Spleen (tissue), 11 donors: ENCODE measurements at regions not wholly inside any gene's neighbourhood (a gene's known extent, or its start where the extent isn't known, plus 50 kb on each side); places are given as distances from the start of the nearest gene placed in this dataset.

Source experiments
- DNase-seq: peaks from one replicate; pipeline ENCODE4 v3.0.0-alpha.2; 2020
- H3K27ac ChIP-seq, 8 donors: fragments of 200-600 bp; sonication (generic) in 7 of 8; 1 replicate in 4 of 8; 2 replicates in 4 of 8; pipeline versions ENCODE4 v1.5.0 to v1.8.0; 2016 to 2021; ENCODE audit warnings: inconsistent platforms in 4 of 8, mild to moderate bottlenecking in 4 of 8, moderate library complexity in 1 of 8
- H3K27me3 ChIP-seq, 7 donors: fragments of 200-600 bp; sonication (generic) in 6 of 7; replicated peaks in 1 of 7; 1 replicate in 4 of 7; 2 replicates in 3 of 7; pipeline versions ENCODE4 v1.5.0 to v1.8.0; 2016 to 2021; ENCODE audit warnings: inconsistent platforms in 3 of 7, mild to moderate bottlenecking in 1 of 7
- H3K36me3 ChIP-seq, 6 donors: fragments of 200-600 bp; sonication (generic) in 5 of 6; 1 replicate in 4 of 6; 2 replicates in 2 of 6; pipeline versions ENCODE4 v1.5.0 to v1.8.0; 2016 to 2021; ENCODE audit warnings: inconsistent platforms in 2 of 6
- H3K4me1 ChIP-seq, 6 donors: fragments of 200-600 bp; sonication (generic) in 5 of 6; 1 replicate in 3 of 6; 2 replicates in 3 of 6; pipeline versions ENCODE4 v1.5.0 to v1.8.0; 2016 to 2021; ENCODE audit warnings: inconsistent platforms in 3 of 6
- H3K4me3 ChIP-seq, 8 donors: fragments of 200-600 bp; sonication (generic) in 7 of 8; 1 replicate in 4 of 8; 2 replicates in 4 of 8; pipeline versions ENCODE4 v1.5.0 to v1.8.0; 2016 to 2021; ENCODE audit warnings: inconsistent platforms in 4 of 8, mild to moderate bottlenecking in 4 of 8, moderate library complexity in 2 of 8
- H3K9me3 ChIP-seq, 8 donors: fragments of 200-600 bp; sonication (generic) in 7 of 8; 1 replicate in 4 of 8; 2 replicates in 4 of 8; pipeline versions ENCODE4 v1.5.0 to v1.8.0; 2016 to 2021; ENCODE audit warnings: inconsistent platforms in 4 of 8
- CTCF ChIP-seq, 11 experiments: fragments of 200-600 bp in 7 of 11; fragments of 450-650 bp in 4 of 11; sonication (generic) in 4 of 11; IDR thresholded peaks in 8 of 11; conservative IDR thresholded peaks in 3 of 11; 1 replicate in 7 of 11; 2 replicates in 4 of 11; pipeline versions ENCODE4 v1.4.0 to v1.8.0; 2016 to 2021; ENCODE audit warnings: antibody characterized with exemption in 11 of 11, inconsistent platforms in 4 of 11, mild to moderate bottlenecking in 1 of 11
- POLR2A ChIP-seq, 3 donors: fragments of 450-650 bp; IDR thresholded peaks; one replicate each; pipeline ENCODE4 v1.5.1; 2017; ENCODE audit warnings: antibody characterized with exemption in 3 of 3, mild to moderate bottlenecking in 1 of 3
- POLR2AphosphoS5 ChIP-seq, 3 donors: sonication (generic); formaldehyde crosslinking; IDR thresholded peaks; one replicate each; pipeline ENCODE4 v1.5.1; 2017; ENCODE audit warnings: antibody characterized with exemption in 3 of 3
- WGBS, 5 donors: extraction: QIAGEN DNeasy Blood & Tissue Kit in 3 of 5; methylation state at CpG; one replicate each; pipeline versions ENCODE4 v1.1.5 to v1.1.7; 2013 to 2018; 5-methylcytosine and 5-hydroxymethylcytosine counted together
- intact Hi-C: fragments of 100-400 bp; cut with DNase I; formaldehyde crosslinking; loops from one replicate; pipeline ENCODE4 v1.15.0; 2023; ENCODE audit warnings: low total_unique reads
- donor health status: healthy with polysubstance abuse.
- donor health status: DM: no; HTN: no; CAD: no; lungs with moderate emphysema.
- donor health status: DM: no; HTN: no; CAD: no.
- donor health status: Bipolar disorder and iron deficiency.
- donor health status: healthy.
- donor health status: DM: no; HTN: no; CAD: no.
- donor health status: DM: yes; HTN: yes; CAD: no.

GRCh38 chr4:24002330-24002966 is 112.6 kb upstream of the PPARGC1A start:
- H3K36me3 ChIP-seq = no peaks in the 10 kb centered on the region
- no peaks in the 10 kb centered on the region for H3K4me1 ChIP-seq
- no peak overlapping the region for H3K27ac ChIP-seq
- intact Hi-C loops = no loop called here
- H3K4me3 ChIP-seq = no peak overlapping the region
- H3K27me3 ChIP-seq = no peaks in the 10 kb centered on the region
- WGBS, 5 donors = 82 to 90% (median 88%) methylated on average over 7 of the region's 7 CpGs
- no peak for DNase-seq
- TF ChIP-seq POLR2AphosphoS5 (IDR thresholded peaks at IDR 0.05) = no peak
- TF ChIP-seq CTCF (IDR thresholded peaks at IDR 0.05 in 8 of 11, conservative IDR thresholded peaks at IDR 0.05 in 3 of 11) = no peak
- no peak for TF ChIP-seq POLR2A (IDR thresholded peaks at IDR 0.05)
- no peaks in the 10 kb centered on the region for H3K9me3 ChIP-seq

GRCh38 chr4:24001486-24002329 is 111.9 kb upstream of the PPARGC1A start:
- Histone ChIP-seq H3K4me1 (no peaks in the 10 kb centered on the region), H3K27me3 (no peaks in the 10 kb centered on the region), H3K36me3 (no peaks in the 10 kb centered on the region), H3K27ac (no peak overlapping the region), H3K4me3 (no peak overlapping the region), H3K9me3 (no peaks in the 10 kb centered on the region)
- no peak for TF ChIP-seq POLR2A (IDR thresholded peaks at IDR 0.05)
- no peak for TF ChIP-seq CTCF (IDR thresholded peaks at IDR 0.05 in 8 of 11, conservative IDR thresholded peaks at IDR 0.05 in 3 of 11)
- no peak for TF ChIP-seq POLR2AphosphoS5 (IDR thresholded peaks at IDR 0.05)
- no peak for DNase-seq
- intact Hi-C loops = no loop called here
- WGBS, 5 donors = 45 to 56% (median 54%) methylated on average over 8 of the region's 8 CpGs

- TF ChIP-seq POLR2A (IDR thresholded peaks at IDR 0.05) (no peak), CTCF (IDR thresholded peaks at IDR 0.05 in 8 of 11, conservative IDR thresholded peaks at IDR 0.05 in 3 of 11) (no peak), POLR2AphosphoS5 (IDR thresholded peaks at IDR 0.05) (no peak)
- Histone ChIP-seq H3K27me3 (no peaks in the 10 kb centered on the region), H3K27ac (no peak overlapping the region), H3K9me3 (no peaks in the 10 kb centered on the region), H3K4me3 (no peak overlapping the region), H3K36me3 (no peaks in the 10 kb centered on the region), H3K4me1 (no peaks in the 10 kb centered on the region)
- DNase-seq = no peak
- 65 to 82% (median 77%) methylated on average over 3 of the region's 3 CpGs for WGBS, 5 donors
- intact Hi-C loops = no loop called here
Observed at GRCh38 chr4:24000470-24000831, 110.6 kb upstream of the PPARGC1A start.

- no peak for TF ChIP-seq POLR2A (IDR thresholded peaks at IDR 0.05)
- no peak for TF ChIP-seq POLR2AphosphoS5 (IDR thresholded peaks at IDR 0.05)
- Histone ChIP-seq H3K4me3 (no peak overlapping the region), H3K27me3 (no peaks in the 10 kb centered on the region), H3K9me3 (no peaks in the 10 kb centered on the region), H3K36me3 (no peaks in the 10 kb centered on the region), H3K4me1 (no peaks in the 10 kb centered on the region), H3K27ac (no peak overlapping the region)
- WGBS, 5 donors = 75 to 86% (median 83%) methylated on average over 17 of the region's 17 CpGs
- intact Hi-C loops = no loop called here
- no peak for DNase-seq
Observed at GRCh38 chr4:23999714-24000469, 110.0 kb upstream of the PPARGC1A start.
